ENCODE measurements at regions not wholly inside any gene's neighbourhood (a gene's known extent, or its start where the extent isn't known, plus 50 kb on each side); places are given as distances from the start of the nearest gene placed in this dataset.

DNA sequence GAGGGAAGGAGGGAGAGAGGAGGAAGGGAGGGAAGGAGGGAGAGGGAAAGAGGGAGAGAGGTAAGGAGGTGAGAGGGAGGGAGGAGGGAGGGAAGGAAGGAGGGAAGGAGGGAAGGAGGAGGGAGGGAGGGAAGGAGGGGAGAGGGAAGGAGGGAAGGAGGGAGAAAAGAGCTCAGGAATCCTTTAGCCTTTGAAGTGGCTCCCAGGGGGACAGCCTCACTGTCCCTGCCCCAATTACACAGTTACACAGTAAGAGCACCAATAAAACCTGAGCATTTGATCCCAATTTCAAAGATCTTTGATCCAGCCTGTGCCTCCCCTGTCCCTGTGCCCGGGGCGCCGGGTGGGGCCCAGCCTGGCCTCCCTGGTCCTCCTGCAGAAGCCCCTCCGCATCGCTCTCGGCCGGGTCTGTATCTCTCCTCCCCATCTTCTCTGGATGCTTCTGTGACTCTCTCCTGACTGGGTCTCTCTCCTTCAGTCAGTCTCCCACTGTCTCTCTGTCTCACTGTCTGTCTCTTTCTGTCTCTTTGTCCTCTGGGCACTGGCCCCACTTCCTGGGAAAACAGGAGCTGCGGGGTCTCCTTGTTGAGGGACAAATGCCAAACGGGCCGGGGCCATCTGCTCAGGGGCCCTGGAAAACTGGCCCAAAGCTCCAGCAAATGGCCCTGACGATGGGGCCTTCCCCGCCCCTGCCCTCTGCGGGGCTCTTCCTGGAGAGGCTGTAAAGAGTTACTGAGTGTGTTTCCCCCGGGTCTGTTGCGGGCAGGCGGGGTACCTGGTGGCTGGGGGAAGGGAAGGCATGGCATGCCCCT, 54.2 kb upstream of the EGFL7 start:
- TF ChIP-seq POLR2A (IDR thresholded peaks at IDR 0.05): no peak
- TF ChIP-seq, protein P1, sequence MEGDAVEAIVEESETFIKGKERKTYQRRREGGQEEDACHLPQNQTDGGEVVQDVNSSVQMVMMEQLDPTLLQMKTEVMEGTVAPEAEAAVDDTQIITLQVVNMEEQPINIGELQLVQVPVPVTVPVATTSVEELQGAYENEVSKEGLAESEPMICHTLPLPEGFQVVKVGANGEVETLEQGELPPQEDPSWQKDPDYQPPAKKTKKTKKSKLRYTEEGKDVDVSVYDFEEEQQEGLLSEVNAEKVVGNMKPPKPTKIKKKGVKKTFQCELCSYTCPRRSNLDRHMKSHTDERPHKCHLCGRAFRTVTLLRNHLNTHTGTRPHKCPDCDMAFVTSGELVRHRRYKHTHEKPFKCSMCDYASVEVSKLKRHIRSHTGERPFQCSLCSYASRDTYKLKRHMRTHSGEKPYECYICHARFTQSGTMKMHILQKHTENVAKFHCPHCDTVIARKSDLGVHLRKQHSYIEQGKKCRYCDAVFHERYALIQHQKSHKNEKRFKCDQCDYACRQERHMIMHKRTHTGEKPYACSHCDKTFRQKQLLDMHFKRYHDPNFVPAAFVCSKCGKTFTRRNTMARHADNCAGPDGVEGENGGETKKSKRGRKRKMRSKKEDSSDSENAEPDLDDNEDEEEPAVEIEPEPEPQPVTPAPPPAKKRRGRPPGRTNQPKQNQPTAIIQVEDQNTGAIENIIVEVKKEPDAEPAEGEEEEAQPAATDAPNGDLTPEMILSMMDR (IDR thresholded peaks at IDR 0.05): no peak

All from heart left ventricle (tissue), 13 donors.